ENCODE measurements at regions not wholly inside any gene's neighbourhood (a gene's known extent, or its start where the extent isn't known, plus 50 kb on each side); places are given as distances from the start of the nearest gene placed in this dataset.
"Not testable (repeated sequence)": the region's sequence is repeated elsewhere in the genome, so short reads cannot be mapped to it uniquely, and the experiment has no call there.

GRCh38 chr6:142016666-142017065 lies 116.1 kb upstream of the GJE1 start:
- not testable (repeated sequence) for H3K27me3 ChIP-seq, H3K9me3 ChIP-seq, H3K4me3 ChIP-seq, DNase-seq, H3K36me3 ChIP-seq

GRCh38 chr6:142015463-142015862 lies 117.3 kb upstream of the GJE1 start:
- not testable (repeated sequence) for H3K9me3 ChIP-seq, DNase-seq, H3K4me3 ChIP-seq, H3K36me3 ChIP-seq, H3K27me3 ChIP-seq

GRCh38 chr6:142015011-142015410 lies 117.7 kb upstream of the GJE1 start:
- Histone ChIP-seq H3K9me3 (no peaks in the 10 kb centered on the region), H3K4me3 (0 out of 2 replicates have a peak overlapping the region, but pooled peaks have one; percentile 3), H3K36me3 (no peaks in the 10 kb centered on the region), H3K27me3 (no peaks in the 10 kb centered on the region)
- DNase-seq = no peak

- H3K36me3 ChIP-seq = no peaks in the 10 kb centered on the region
- H3K9me3 ChIP-seq = no peaks in the 10 kb centered on the region
- peak; percentile 85 for DNase-seq
- H3K27me3 ChIP-seq = no peaks in the 10 kb centered on the region
- H3K4me3 ChIP-seq = 0 out of 2 replicates have a peak overlapping the region, but pooled peaks have one; percentile 3
Observed at GRCh38 chr6:142014515-142014914, 118.2 kb upstream of the GJE1 start.

GRCh38 chr6:142013875-142014495 lies 118.7 kb upstream of the GJE1 start:
- no peak overlapping the region for H3K4me3 ChIP-seq
- no peak for DNase-seq
- H3K36me3 ChIP-seq = no peaks in the 10 kb centered on the region
- H3K27me3 ChIP-seq = no peaks in the 10 kb centered on the region
- H3K9me3 ChIP-seq = no peaks in the 10 kb centered on the region

- DNase-seq = peak; percentile 28
- Histone ChIP-seq H3K9me3 (no peaks in the 10 kb centered on the region), H3K4me3 (no peak overlapping the region), H3K36me3 (no peaks in the 10 kb centered on the region), H3K27me3 (no peaks in the 10 kb centered on the region)
Observed at GRCh38 chr6:142013287-142013686, 119.4 kb upstream of the GJE1 start.

GRCh38 chr6:142011775-142012174 lies 121.0 kb upstream of the GJE1 start:
- no peak for DNase-seq
- H3K36me3 ChIP-seq = no peaks in the 10 kb centered on the region
- H3K9me3 ChIP-seq = no peaks in the 10 kb centered on the region
- H3K27me3 ChIP-seq = no peaks in the 10 kb centered on the region
- no peak overlapping the region for H3K4me3 ChIP-seq

- Histone ChIP-seq H3K36me3 (no peaks in the 10 kb centered on the region), H3K4me3 (no peak overlapping the region), H3K9me3 (no peaks in the 10 kb centered on the region), H3K27me3 (no peaks in the 10 kb centered on the region)
- DNase-seq = no peak
Observed at GRCh38 chr6:142011156-142011555, 121.6 kb upstream of the GJE1 start.

- Histone ChIP-seq H3K9me3 (no peaks in the 10 kb centered on the region), H3K36me3 (no peaks in the 10 kb centered on the region), H3K27me3 (no peaks in the 10 kb centered on the region), H3K4me3 (no peak overlapping the region)
- DNase-seq = no peak
Observed at GRCh38 chr6:142009647-142010046, 123.1 kb upstream of the GJE1 start.

- no peaks in the 10 kb centered on the region for H3K36me3 ChIP-seq
- DNase-seq = no peak
- no peaks in the 10 kb centered on the region for H3K9me3 ChIP-seq
- no peak overlapping the region for H3K4me3 ChIP-seq
- H3K27me3 ChIP-seq = no peaks in the 10 kb centered on the region
Observed at GRCh38 chr6:142008781-142009180, 123.9 kb upstream of the GJE1 start.

GRCh38 chr6:142008016-142008735 lies 124.5 kb upstream of the GJE1 start:
- no peaks in the 10 kb centered on the region for H3K9me3 ChIP-seq
- no peaks in the 10 kb centered on the region for H3K27me3 ChIP-seq
- no peak for DNase-seq
- H3K36me3 ChIP-seq = no peaks in the 10 kb centered on the region
- H3K4me3 ChIP-seq = no peak overlapping the region

- DNase-seq = no peak
- Histone ChIP-seq H3K36me3 (no peaks in the 10 kb centered on the region), H3K9me3 (no peaks in the 10 kb centered on the region), H3K4me3 (no peak overlapping the region), H3K27me3 (no peaks in the 10 kb centered on the region)
Observed at GRCh38 chr6:142005021-142005420, 127.7 kb upstream of the GJE1 start.

GRCh38 chr6:142002825-142003405 lies 129.8 kb upstream of the GJE1 start:
- DNase-seq = no peak
- Histone ChIP-seq H3K36me3 (no peaks in the 10 kb centered on the region), H3K9me3 (peaks cover 5% of the 10 kb centered on the region), H3K27me3 (no peaks in the 10 kb centered on the region), H3K4me3 (no peak overlapping the region)

GRCh38 chr6:141996823-141997222 lies 135.9 kb upstream of the GJE1 start:
- Histone ChIP-seq H3K36me3 (no peaks in the 10 kb centered on the region), H3K4me3 (no peak overlapping the region), H3K27me3 (no peaks in the 10 kb centered on the region), H3K9me3 (peaks cover 23% of the 10 kb centered on the region)
- no peak for DNase-seq

GRCh38 chr6:141992109-141992508 lies 140.6 kb upstream of the GJE1 start:
- no peak for DNase-seq
- no peaks in the 10 kb centered on the region for H3K36me3 ChIP-seq
- peaks cover 12% of the 10 kb centered on the region for H3K9me3 ChIP-seq
- no peaks in the 10 kb centered on the region for H3K27me3 ChIP-seq
- no peak overlapping the region for H3K4me3 ChIP-seq

- DNase-seq = no peak
- no peaks in the 10 kb centered on the region for H3K27me3 ChIP-seq
- H3K9me3 ChIP-seq = peaks cover 4% of the 10 kb centered on the region; the same call in 1 of the 2 replicates
- no peaks in the 10 kb centered on the region for H3K36me3 ChIP-seq
- no peak overlapping the region for H3K4me3 ChIP-seq
Observed at GRCh38 chr6:141990840-141991239, 141.9 kb upstream of the GJE1 start.

GRCh38 chr6:141989706-141989959 lies 143.1 kb upstream of the GJE1 start:
- Histone ChIP-seq H3K27me3 (no peaks in the 10 kb centered on the region), H3K36me3 (no peaks in the 10 kb centered on the region), H3K4me3 (no peak overlapping the region), H3K9me3 (no peaks in the 10 kb centered on the region)
- DNase-seq = no peak
